ENCODE measurements at regions not wholly inside any gene's neighbourhood (a gene's known extent, or its start where the extent isn't known, plus 50 kb on each side); places are given as distances from the start of the nearest gene placed in this dataset.

DNA sequence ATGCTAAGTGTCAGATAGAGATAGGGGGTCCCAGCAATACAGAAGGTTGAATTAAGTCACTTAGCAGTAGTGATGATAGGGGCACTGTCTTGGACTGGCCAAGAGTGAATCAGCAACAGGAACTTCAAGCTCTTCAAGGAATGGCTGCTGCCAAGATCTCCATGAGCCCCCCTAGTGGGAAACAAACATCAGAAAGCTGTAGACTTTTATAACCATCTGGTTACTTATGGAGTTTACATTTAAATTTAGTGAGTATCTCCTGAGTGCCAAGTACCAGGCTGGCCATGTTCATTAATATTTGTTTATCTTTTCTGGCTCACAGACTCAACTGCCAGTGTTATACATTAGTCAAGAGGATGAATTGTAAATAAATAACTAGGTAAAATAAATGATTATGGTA is 327.3 kb downstream of the TTLL7 start:
- Histone ChIP-seq H3K27ac (no peak overlapping the region), H3K27me3 (no peaks in the 10 kb centered on the region), H3K9me3 (no peaks in the 10 kb centered on the region), H3K4me1 (no peaks in the 10 kb centered on the region), H3K4me3 (no peak overlapping the region), H3K36me3 (no peaks in the 10 kb centered on the region)
- TF ChIP-seq, protein P1, sequence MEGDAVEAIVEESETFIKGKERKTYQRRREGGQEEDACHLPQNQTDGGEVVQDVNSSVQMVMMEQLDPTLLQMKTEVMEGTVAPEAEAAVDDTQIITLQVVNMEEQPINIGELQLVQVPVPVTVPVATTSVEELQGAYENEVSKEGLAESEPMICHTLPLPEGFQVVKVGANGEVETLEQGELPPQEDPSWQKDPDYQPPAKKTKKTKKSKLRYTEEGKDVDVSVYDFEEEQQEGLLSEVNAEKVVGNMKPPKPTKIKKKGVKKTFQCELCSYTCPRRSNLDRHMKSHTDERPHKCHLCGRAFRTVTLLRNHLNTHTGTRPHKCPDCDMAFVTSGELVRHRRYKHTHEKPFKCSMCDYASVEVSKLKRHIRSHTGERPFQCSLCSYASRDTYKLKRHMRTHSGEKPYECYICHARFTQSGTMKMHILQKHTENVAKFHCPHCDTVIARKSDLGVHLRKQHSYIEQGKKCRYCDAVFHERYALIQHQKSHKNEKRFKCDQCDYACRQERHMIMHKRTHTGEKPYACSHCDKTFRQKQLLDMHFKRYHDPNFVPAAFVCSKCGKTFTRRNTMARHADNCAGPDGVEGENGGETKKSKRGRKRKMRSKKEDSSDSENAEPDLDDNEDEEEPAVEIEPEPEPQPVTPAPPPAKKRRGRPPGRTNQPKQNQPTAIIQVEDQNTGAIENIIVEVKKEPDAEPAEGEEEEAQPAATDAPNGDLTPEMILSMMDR (IDR thresholded peaks at IDR 0.05), result no peak
- no peak for TF ChIP-seq POLR2A (IDR thresholded peaks at IDR 0.05)
- no peak for DNase-seq

DNA sequence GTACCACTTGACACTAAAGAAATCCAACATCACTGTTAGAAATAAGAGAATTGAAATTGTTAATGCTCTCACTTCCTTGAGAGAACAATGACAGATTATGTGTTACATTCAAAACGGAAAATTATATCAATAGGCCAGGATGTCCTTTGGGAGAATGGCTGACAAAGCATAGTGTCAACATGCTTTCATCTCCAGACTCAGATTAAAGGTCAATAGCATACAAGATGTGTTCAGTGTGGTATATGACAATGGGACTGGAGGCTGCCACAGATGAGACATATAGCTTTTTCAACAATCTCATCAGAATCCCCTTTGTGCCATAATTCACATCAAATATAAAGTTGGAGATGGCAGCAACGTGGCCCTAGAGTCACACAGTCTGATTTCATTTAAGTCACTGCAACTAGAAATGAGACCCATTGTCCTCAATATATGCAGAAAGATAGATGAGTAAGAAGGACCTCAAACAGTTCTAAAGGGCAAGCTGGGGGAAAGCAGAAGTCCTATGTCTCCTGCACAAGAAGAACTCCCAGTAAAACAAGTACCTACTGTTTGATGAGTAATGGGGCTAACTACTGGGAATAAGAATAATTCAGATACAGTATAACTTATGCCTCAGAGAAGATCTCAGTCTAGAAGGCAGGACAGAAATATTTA is 327.9 kb downstream of the TTLL7 start:
- Histone ChIP-seq H3K4me1 (no peaks in the 10 kb centered on the region), H3K27me3 (no peaks in the 10 kb centered on the region), H3K4me3 (no peak overlapping the region), H3K36me3 (no peaks in the 10 kb centered on the region), H3K27ac (no peak overlapping the region), H3K9me3 (no peaks in the 10 kb centered on the region)
- DNase-seq, result no peak
- TF ChIP-seq POLR2A (IDR thresholded peaks at IDR 0.05), result no peak
- TF ChIP-seq, protein P1 (IDR thresholded peaks at IDR 0.05), result no peak

DNA sequence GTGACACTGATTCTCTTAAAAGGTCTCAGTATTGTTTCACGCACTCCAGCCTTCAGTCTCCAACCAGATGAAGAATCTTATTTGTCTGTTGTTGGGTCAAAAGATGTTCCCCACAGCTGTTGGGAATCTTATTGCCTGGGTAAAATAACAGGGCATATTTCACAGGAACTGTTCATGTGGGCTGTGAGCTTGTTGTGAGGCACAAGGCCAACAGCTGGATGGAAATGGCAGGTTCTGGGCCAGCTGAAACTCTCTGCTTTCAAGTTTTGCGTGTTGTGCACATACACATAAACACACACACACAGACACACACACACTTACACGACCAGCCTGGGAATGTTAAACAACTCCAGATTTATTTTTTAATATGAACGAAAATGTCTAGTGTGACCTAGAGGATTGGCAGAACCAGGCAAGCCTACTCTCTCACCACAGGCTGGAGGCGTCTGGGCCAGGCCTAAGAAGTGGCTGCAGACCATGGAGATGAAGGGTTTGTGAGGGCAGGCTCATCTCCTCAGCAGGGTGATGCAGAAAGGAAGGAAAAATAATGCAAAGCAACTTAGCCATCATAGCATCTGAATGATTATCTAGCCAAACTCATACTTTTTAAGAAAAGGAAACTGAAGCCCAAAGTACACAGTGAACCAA is 357.0 kb downstream of the TTLL7 start:
- no peak for DNase-seq
- H3K27ac ChIP-seq, result peak overlapping the region in 2 of 4 donors; percentile 32 to 43

DNA sequence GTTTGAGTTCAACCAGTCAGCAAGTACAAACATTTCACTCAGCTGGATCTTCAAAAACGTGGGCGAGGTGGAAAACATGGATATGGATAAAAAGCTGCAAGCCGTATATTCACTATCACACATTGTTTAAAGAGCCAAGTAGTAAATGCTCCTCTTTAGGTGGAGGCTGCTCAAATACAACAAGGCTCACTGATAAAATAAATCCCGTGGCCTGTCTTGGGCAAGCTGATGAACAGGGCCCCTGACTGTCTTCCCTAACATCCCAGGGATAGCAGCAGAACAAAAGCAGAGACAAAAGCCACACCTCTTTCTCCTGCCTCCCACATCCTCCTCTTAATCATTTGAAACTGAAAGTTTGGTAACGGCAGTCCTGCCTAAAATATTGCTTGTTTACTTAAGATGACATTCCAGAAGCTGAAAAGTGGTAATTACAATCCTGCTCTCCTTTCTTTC is 357.7 kb downstream of the TTLL7 start:
- peak overlapping the region in 1 of 4 donors; percentile 43 for H3K27ac ChIP-seq
- no peaks in the 10 kb centered on the region for H3K9me3 ChIP-seq
- H3K4me3 ChIP-seq, result no peak overlapping the region

More for the DNA sequence above, 357.0 kb downstream of the TTLL7 start:
- TF ChIP-seq, protein P1 (IDR thresholded peaks at IDR 0.05), result no peak
- no peak for TF ChIP-seq POLR2A (IDR thresholded peaks at IDR 0.05)
- H3K27me3 ChIP-seq, result no peaks in the 10 kb centered on the region
- H3K9me3 ChIP-seq, result no peaks in the 10 kb centered on the region
- no peaks in the 10 kb centered on the region for H3K4me1 ChIP-seq
- H3K36me3 ChIP-seq, result no peaks in the 10 kb centered on the region
- H3K4me3 ChIP-seq, result no peak overlapping the region

DNA sequence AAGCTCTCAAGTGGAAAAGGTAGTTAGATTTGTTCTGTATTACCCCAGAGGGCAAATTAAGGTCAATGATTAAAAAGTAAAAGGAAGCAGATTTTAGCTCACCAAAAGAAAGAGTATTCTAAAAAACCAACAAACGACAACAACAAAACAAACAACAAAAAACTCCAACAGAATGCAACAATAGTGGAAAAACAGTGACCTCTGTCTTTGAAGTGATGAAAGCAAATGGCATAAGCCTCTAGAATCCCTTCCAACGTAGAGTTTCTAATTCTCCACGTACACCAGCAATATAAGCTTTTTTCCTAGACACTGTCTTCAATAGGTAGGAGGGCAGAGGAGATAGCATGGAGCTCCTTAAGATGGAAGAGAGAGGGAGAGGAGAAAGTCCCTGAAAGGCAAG is 359.1 kb downstream of the TTLL7 start:
- no peak overlapping the region for H3K4me3 ChIP-seq
- H3K36me3 ChIP-seq, result no peaks in the 10 kb centered on the region
- H3K4me1 ChIP-seq, result no peaks in the 10 kb centered on the region
- TF ChIP-seq POLR2A (IDR thresholded peaks at IDR 0.05), result no peak
- TF ChIP-seq, protein P1 (IDR thresholded peaks at IDR 0.05), result no peak
- no peak for DNase-seq
- H3K27ac ChIP-seq, result no peak overlapping the region
- no peaks in the 10 kb centered on the region for H3K9me3 ChIP-seq
- no peaks in the 10 kb centered on the region for H3K27me3 ChIP-seq

More for the DNA sequence above, 357.7 kb downstream of the TTLL7 start:
- TF ChIP-seq POLR2A (IDR thresholded peaks at IDR 0.05), result no peak
- TF ChIP-seq, protein P1 (IDR thresholded peaks at IDR 0.05), result no peak
- H3K27me3 ChIP-seq, result no peaks in the 10 kb centered on the region
- no peak for DNase-seq
- no peaks in the 10 kb centered on the region for H3K36me3 ChIP-seq
- H3K4me1 ChIP-seq, result no peaks in the 10 kb centered on the region

All from Peyer's patch (tissue), 4 donors.